ENCODE measurements at regions not wholly inside any gene's neighbourhood (a gene's known extent, or its start where the extent isn't known, plus 50 kb on each side); places are given as distances from the start of the nearest gene placed in this dataset.
"Not testable (repeated sequence)": the region's sequence is repeated elsewhere in the genome, so short reads cannot be mapped to it uniquely, and the experiment has no call there.

GRCh38 chr15:20288800-20289537 lies 252.6 kb downstream of the GOLGA6L6 start:
- TF ChIP-seq, protein P1, sequence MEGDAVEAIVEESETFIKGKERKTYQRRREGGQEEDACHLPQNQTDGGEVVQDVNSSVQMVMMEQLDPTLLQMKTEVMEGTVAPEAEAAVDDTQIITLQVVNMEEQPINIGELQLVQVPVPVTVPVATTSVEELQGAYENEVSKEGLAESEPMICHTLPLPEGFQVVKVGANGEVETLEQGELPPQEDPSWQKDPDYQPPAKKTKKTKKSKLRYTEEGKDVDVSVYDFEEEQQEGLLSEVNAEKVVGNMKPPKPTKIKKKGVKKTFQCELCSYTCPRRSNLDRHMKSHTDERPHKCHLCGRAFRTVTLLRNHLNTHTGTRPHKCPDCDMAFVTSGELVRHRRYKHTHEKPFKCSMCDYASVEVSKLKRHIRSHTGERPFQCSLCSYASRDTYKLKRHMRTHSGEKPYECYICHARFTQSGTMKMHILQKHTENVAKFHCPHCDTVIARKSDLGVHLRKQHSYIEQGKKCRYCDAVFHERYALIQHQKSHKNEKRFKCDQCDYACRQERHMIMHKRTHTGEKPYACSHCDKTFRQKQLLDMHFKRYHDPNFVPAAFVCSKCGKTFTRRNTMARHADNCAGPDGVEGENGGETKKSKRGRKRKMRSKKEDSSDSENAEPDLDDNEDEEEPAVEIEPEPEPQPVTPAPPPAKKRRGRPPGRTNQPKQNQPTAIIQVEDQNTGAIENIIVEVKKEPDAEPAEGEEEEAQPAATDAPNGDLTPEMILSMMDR (IDR thresholded peaks at IDR 0.05 in 2 of 3, conservative IDR thresholded peaks at IDR 0.05 in 1 of 3; ENCODE audit: borderline replicate concordance in 1 of 3, insufficient read depth in 1 of 3, low read depth in 2 of 3, low read length in 2 of 3), result not testable (repeated sequence)
- not testable (repeated sequence) for TF ChIP-seq CEBPB (IDR thresholded peaks at IDR 0.05; ENCODE audit: low read depth); ZBTB33 (IDR thresholded peaks at IDR 0.05; ENCODE audit: extremely low read depth, insufficient replicate concordance, low read length); POLR2AphosphoS5 (IDR thresholded peaks at IDR 0.05; ENCODE audit: low read depth, low read length); SIN3A (IDR thresholded peaks at IDR 0.05; ENCODE audit: low read depth); YY1 (IDR thresholded peaks at IDR 0.05; ENCODE audit: extremely low read depth, insufficient replicate concordance, low read depth, low read length)

Measured in HCT116 (cell line).